Body of pancreas (tissue), 4 donors: ENCODE measurements at regions not wholly inside any gene's neighbourhood (a gene's known extent, or its start where the extent isn't known, plus 50 kb on each side); places are given as distances from the start of the nearest gene placed in this dataset.

Source experiments
- POLR2A ChIP-seq, 3 donors: fragments of 450-650 bp; IDR thresholded peaks; one replicate each; pipeline ENCODE4 v1.6.1; 2016; ENCODE audit warnings: antibody characterized with exemption in 3 of 3, mild to moderate bottlenecking in 2 of 3
- TF ChIP-seq, protein P1 (sequence below), 7 experiments: fragments of 450-650 bp in 4 of 7; fragments of 200-600 bp in 3 of 7; sonication (generic) in 3 of 7; IDR thresholded peaks; one replicate each; pipeline ENCODE4 v1.5.1; 2016 to 2019; ENCODE audit warnings: antibody characterized with exemption in 7 of 7

DNA sequence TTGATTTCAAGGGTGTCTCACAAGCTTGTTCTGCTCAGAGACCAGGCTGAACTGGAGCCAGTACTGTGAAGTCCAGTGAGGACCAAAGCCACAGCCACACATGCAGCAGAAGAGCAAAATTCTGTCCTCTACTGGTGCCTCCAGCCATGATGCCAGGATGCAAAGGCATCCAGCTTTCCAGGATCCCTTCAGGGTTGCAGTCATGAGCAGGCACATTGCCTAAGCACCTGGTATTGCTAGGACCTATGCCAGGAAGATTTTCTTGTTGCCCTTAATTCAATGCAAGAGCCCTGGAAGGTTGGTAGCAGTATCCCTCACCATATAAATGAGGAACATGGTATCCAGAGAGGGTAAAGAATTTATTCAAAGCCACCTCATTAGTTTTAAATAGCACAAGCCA is 78.9 kb upstream of the CYRIA start:
- TF ChIP-seq POLR2A (IDR thresholded peaks at IDR 0.05) = no peak
- TF ChIP-seq, protein P1, sequence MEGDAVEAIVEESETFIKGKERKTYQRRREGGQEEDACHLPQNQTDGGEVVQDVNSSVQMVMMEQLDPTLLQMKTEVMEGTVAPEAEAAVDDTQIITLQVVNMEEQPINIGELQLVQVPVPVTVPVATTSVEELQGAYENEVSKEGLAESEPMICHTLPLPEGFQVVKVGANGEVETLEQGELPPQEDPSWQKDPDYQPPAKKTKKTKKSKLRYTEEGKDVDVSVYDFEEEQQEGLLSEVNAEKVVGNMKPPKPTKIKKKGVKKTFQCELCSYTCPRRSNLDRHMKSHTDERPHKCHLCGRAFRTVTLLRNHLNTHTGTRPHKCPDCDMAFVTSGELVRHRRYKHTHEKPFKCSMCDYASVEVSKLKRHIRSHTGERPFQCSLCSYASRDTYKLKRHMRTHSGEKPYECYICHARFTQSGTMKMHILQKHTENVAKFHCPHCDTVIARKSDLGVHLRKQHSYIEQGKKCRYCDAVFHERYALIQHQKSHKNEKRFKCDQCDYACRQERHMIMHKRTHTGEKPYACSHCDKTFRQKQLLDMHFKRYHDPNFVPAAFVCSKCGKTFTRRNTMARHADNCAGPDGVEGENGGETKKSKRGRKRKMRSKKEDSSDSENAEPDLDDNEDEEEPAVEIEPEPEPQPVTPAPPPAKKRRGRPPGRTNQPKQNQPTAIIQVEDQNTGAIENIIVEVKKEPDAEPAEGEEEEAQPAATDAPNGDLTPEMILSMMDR (IDR thresholded peaks at IDR 0.05) = no peak
